GM12878 (cell line): ENCODE measurements at regions not wholly inside any gene's neighbourhood (a gene's known extent, or its start where the extent isn't known, plus 50 kb on each side); places are given as distances from the start of the nearest gene placed in this dataset.

Source experiments
- ATAC-seq: fragments of 200-7000 bp; cut with Tn5 transposase; 3 replicates; pipeline ENCODE4 v1.9.1; 2020; ENCODE audit warnings: mild to moderate bottlenecking, moderate library complexity
- BruUV-seq: library from RNA; stranded (reverse); fragments of 400-500 nt; replicated peaks from 2 replicates; lab custom pipeline; 2021; lab: Mats Ljungman, UMichigan
- CTCF ChIA-PET: fragments of 300-600 bp; sonication (Branson Sonifier 250); formaldehyde crosslinking; extraction: SDS; loops from one replicate; lab custom pipeline; 2021; ENCODE audit warnings: inconsistent platforms; lab: Yijun Ruan, JAX
- POLR2A ChIA-PET: fragments of 350-600 bp; formaldehyde crosslinking; extraction: SDS; loops from one replicate; lab custom pipeline; 2021; ENCODE audit warnings: inconsistent platforms; lab: Charles Lee
- RAD21 ChIA-PET: fragments of 300-600 bp; sonication (Branson Sonifier 250); formaldehyde crosslinking; loops from one replicate; lab custom pipeline; 2023; ENCODE audit warnings: antibody characterized with exemption; ENCODE audit not compliant: unreplicated experiment; lab: Charles Lee
- SMC1A ChIA-PET: fragments of 300-600 bp; sonication (Branson Sonifier 250); formaldehyde crosslinking; loops from one replicate; lab custom pipeline; 2023; ENCODE audit not compliant: unreplicated experiment, uncharacterized antibody; lab: Charles Lee
- DNase-seq: peaks from one replicate; pipeline ENCODE4 v3.0.0-alpha.2; 2011; ENCODE audit warnings: low read depth, low spot score
- FAIRE-seq: peaks from 3 replicates; lab custom pipeline; 2011; peaks lifted over from hg19 to GRCh38; lab: Jason Lieb, UNC
- H2AFZ ChIP-seq: 2 replicates; pipeline ENCODE4 v1.6.0; 2011; ENCODE audit warnings: low read depth, low read length, control low read depth; ENCODE audit not compliant: control insufficient read depth
- H3K27ac ChIP-seq: 2 replicates; pipeline ENCODE4 v1.5.1; 2011; ENCODE audit warnings: control low read depth; ENCODE audit not compliant: control insufficient read depth, insufficient read depth
- H3K27me3 ChIP-seq, 2 experiments: replicated peaks in 1 of 2; 2 replicates each; pipeline versions ENCODE4 v1.6.0 to v1.6.1; 2011; ENCODE audit warnings: low read length in 1 of 2; ENCODE audit not compliant: control insufficient read depth in 2 of 2, insufficient read depth in 2 of 2
- H3K36me3 ChIP-seq, 2 experiments: 2 replicates each; pipeline ENCODE4 v1.5.1; 2011; ENCODE audit warnings: low read length in 1 of 2; ENCODE audit not compliant: control insufficient read depth in 2 of 2, insufficient read depth in 2 of 2
- H3K4me1 ChIP-seq: 2 replicates; pipeline ENCODE4 v1.6.1; 2011; ENCODE audit warnings: mild to moderate bottlenecking, low read length, moderate library complexity, mixed read lengths; ENCODE audit not compliant: control insufficient read depth, insufficient read depth
- H3K4me2 ChIP-seq: 2 replicates; pipeline ENCODE4 v1.6.0; 2011; ENCODE audit warnings: control low read depth; ENCODE audit not compliant: control insufficient read depth, insufficient read depth
- H3K4me3 ChIP-seq: fragments of 200-600 bp; sonication (generic); 2 replicates; pipeline ENCODE4 v1.5.1; 2016
- H3K79me2 ChIP-seq: 2 replicates; pipeline ENCODE4 v1.6.0; 2011; ENCODE audit warnings: low read length; ENCODE audit not compliant: control insufficient read depth, insufficient read depth
- H3K9ac ChIP-seq: 2 replicates; pipeline ENCODE4 v1.8.0; 2011; ENCODE audit warnings: low read length, control low read depth, mixed read lengths; ENCODE audit not compliant: control insufficient read depth, insufficient read depth
- H3K9me3 ChIP-seq: replicated peaks from 3 replicates; pipeline ENCODE4 v1.5.1; 2011; ENCODE audit warnings: mild to moderate bottlenecking, low read length; ENCODE audit not compliant: control insufficient read depth, insufficient read depth
- H4K20me1 ChIP-seq: 2 replicates; pipeline ENCODE4 v1.6.0; 2011; ENCODE audit not compliant: control insufficient read depth, insufficient read depth
- EGR1 ChIP-seq, 2 experiments: IDR thresholded peaks; 1 replicate in 1 of 2; 2 replicates in 1 of 2; pipeline ENCODE4 v1.6.1; 2011 to 2012; ENCODE audit warnings: low read depth in 2 of 2, low read length in 2 of 2, borderline replicate concordance in 1 of 2, mild to moderate bottlenecking in 1 of 2, moderate library complexity in 1 of 2
- HDAC2 ChIP-seq: fragments of 200-600 bp; sonication (generic); IDR thresholded peaks from 2 replicates; pipeline ENCODE4 v1.6.1; 2017
- POLR2AphosphoS2 ChIP-seq: IDR thresholded peaks from 2 replicates; pipeline ENCODE4 v1.6.1; 2011; ENCODE audit warnings: low read depth, mild to moderate bottlenecking, low read length, improper control_type of control experiment, moderate library complexity
- RAD21 ChIP-seq: IDR thresholded peaks from 2 replicates; pipeline ENCODE4 v1.6.1; 2011; ENCODE audit warnings: mild to moderate bottlenecking, low read depth, low read length, moderate library complexity; ENCODE audit not compliant: insufficient read depth
- SMC3 ChIP-seq: IDR thresholded peaks from 2 replicates; pipeline ENCODE4 v1.6.1; 2011; ENCODE audit warnings: low read length, improper control_type of control experiment, borderline replicate concordance
- ZBTB4 ChIP-seq: fragments of 450-650 bp; formaldehyde crosslinking; IDR thresholded peaks from 2 replicates; pipeline ENCODE4 v1.4.0; 2022; ENCODE audit warnings: mild to moderate bottlenecking, moderate library complexity
- ZNF24 ChIP-seq: fragments of 450-650 bp; IDR thresholded peaks from 2 replicates; pipeline ENCODE4 v1.6.1; 2017; ENCODE audit warnings: antibody characterized with exemption, mild to moderate bottlenecking
- WGBS: methylation state at CpG from one replicate; pipeline ENCODE4 v1.1.6; 2016; ENCODE audit warnings: low lambda C conversion rate; ENCODE audit not compliant: insufficient replicate concordance, insufficient coverage; ENCODE audit errors: missing lambda C conversion rate; 5-methylcytosine and 5-hydroxymethylcytosine counted together
- in situ Hi-C: fragments of 300-500 bp; cut with MboI; formaldehyde crosslinking; loops from 9 replicates; pipeline ENCODE4 v1.14.3; 2018; ENCODE audit warnings: mixed read lengths
- intact Hi-C: fragments of 100-400 bp; cut with micrococcal nuclease; formaldehyde crosslinking; loops from one replicate; pipeline ENCODE4 v1.14.2; 2022; ENCODE audit not compliant: unreplicated experiment
- TF ChIP-seq, protein P1 (sequence below): IDR thresholded peaks from 2 replicates; pipeline ENCODE4 v1.6.1; 2012; ENCODE audit warnings: low read depth, low read length, improper control_type of control experiment
- TF ChIP-seq, protein P2 (sequence below): fragments of 450-650 bp; IDR thresholded peaks from 2 replicates; pipeline ENCODE4 v1.6.1; 2018; ENCODE audit warnings: mild to moderate bottlenecking, low read depth, moderate library complexity; ENCODE audit not compliant: partially characterized antibody
- TF ChIP-seq, protein P3 (sequence below): fragments of 450-650 bp; IDR thresholded peaks from 2 replicates; pipeline ENCODE4 v1.6.1; 2018; ENCODE audit warnings: borderline replicate concordance, mild to moderate bottlenecking; ENCODE audit not compliant: partially characterized antibody

GRCh38 chr12:92002673-92003382 lies 142.8 kb downstream of the BTG1 start:
- no peak overlapping the region for H3K9ac ChIP-seq
- SMC1A ChIA-PET, result interaction anchor here (0.7 to 1.6 kb wide), 5 partner anchors 33 to 421 kb away, joined by 3 to 4 read pairs (median 3); no protein-coding TSS in a partner anchor
- no peak for TF ChIP-seq POLR2AphosphoS2
- TF ChIP-seq ZBTB4 (CRISPR knock-in tag), result no peak
- TF ChIP-seq, protein P1, sequence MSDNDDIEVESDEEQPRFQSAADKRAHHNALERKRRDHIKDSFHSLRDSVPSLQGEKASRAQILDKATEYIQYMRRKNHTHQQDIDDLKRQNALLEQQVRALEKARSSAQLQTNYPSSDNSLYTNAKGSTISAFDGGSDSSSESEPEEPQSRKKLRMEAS, result no peak
- TF ChIP-seq ZNF24, result no peak
- TF ChIP-seq HDAC2, result no peak
- no peak for TF ChIP-seq RAD21
- TF ChIP-seq, protein P2, sequence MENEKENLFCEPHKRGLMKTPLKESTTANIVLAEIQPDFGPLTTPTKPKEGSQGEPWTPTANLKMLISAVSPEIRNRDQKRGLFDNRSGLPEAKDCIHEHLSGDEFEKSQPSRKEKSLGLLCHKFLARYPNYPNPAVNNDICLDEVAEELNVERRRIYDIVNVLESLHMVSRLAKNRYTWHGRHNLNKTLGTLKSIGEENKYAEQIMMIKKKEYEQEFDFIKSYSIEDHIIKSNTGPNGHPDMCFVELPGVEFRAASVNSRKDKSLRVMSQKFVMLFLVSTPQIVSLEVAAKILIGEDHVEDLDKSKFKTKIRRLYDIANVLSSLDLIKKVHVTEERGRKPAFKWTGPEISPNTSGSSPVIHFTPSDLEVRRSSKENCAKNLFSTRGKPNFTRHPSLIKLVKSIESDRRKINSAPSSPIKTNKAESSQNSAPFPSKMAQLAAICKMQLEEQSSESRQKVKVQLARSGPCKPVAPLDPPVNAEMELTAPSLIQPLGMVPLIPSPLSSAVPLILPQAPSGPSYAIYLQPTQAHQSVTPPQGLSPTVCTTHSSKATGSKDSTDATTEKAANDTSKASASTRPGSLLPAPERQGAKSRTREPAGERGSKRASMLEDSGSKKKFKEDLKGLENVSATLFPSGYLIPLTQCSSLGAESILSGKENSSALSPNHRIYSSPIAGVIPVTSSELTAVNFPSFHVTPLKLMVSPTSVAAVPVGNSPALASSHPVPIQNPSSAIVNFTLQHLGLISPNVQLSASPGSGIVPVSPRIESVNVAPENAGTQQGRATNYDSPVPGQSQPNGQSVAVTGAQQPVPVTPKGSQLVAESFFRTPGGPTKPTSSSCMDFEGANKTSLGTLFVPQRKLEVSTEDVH, result no peak
- no peak for TF ChIP-seq EGR1 (IDR thresholded peaks at IDR 0.05; ENCODE audit: borderline replicate concordance in 1 of 2, low read depth in 2 of 2, low read length in 2 of 2)
- no peak for TF ChIP-seq SMC3
- TF ChIP-seq, protein P3, sequence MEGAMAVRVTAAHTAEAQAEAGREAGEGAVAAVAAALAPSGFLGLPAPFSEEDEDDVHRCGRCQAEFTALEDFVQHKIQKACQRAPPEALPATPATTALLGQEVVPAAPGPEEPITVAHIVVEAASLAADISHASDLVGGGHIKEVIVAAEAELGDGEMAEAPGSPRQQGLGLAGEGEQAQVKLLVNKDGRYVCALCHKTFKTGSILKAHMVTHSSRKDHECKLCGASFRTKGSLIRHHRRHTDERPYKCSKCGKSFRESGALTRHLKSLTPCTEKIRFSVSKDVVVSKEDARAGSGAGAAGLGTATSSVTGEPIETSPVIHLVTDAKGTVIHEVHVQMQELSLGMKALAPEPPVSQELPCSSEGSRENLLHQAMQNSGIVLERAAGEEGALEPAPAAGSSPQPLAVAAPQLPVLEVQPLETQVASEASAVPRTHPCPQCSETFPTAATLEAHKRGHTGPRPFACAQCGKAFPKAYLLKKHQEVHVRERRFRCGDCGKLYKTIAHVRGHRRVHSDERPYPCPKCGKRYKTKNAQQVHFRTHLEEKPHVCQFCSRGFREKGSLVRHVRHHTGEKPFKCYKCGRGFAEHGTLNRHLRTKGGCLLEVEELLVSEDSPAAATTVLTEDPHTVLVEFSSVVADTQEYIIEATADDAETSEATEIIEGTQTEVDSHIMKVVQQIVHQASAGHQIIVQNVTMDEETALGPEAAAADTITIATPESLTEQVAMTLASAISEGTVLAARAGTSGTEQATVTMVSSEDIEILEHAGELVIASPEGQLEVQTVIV, result no peak
- H3K4me1 ChIP-seq, result no peaks in the 10 kb centered on the region
- H4K20me1 ChIP-seq, result no peaks in the 10 kb centered on the region
- DNase-seq (no peak), ATAC-seq (no peak), FAIRE-seq (no peak)
- H3K9me3 ChIP-seq, result peaks cover 3% of the 10 kb centered on the region
- RAD21 ChIA-PET, result interaction anchor here (1.1 to 1.6 kb wide), 2 partner anchors 28 to 191 kb away, joined by 3 read pairs; no protein-coding TSS in a partner anchor
- WGBS, result 93% methylated on average over 5 of the region's 5 CpGs
- H3K36me3 ChIP-seq, result no peaks in the 10 kb centered on the region
- POLR2A ChIA-PET, result interaction anchor here (1.3 kb wide), 1 partner anchor 9 kb away, joined by 3 read pairs; no protein-coding TSS in a partner anchor
- no peaks in the 10 kb centered on the region for H3K79me2 ChIP-seq
- no peaks in the 10 kb centered on the region for H3K27me3 ChIP-seq
- CTCF ChIA-PET, result interaction anchor here (1.1 kb wide), 1 partner anchor 10 kb away, joined by 3 read pairs; no protein-coding TSS in a partner anchor
- H3K4me2 ChIP-seq, result no peak overlapping the region
- BruUV-seq, result no TSS peak
- H2AFZ ChIP-seq, result no peak overlapping the region
- no peak overlapping the region for H3K4me3 ChIP-seq
- no peak overlapping the region for H3K27ac ChIP-seq
- intact Hi-C loops (no loop called here), in situ Hi-C loops (no loop called here)
